GM12878 (cell line): ENCODE measurements at regions not wholly inside any gene's neighbourhood (a gene's known extent, or its start where the extent isn't known, plus 50 kb on each side); places are given as distances from the start of the nearest gene placed in this dataset.

Experiments used
- ATAC-seq: fragments of 200-7000 bp; cut with Tn5 transposase; 3 replicates; pipeline ENCODE4 v1.9.1; 2020; ENCODE audit warnings: mild to moderate bottlenecking, moderate library complexity
- BruUV-seq: library from RNA; stranded (reverse); fragments of 400-500 nt; replicated peaks from 2 replicates; lab custom pipeline; 2021; lab: Mats Ljungman, UMichigan
- CTCF ChIA-PET: fragments of 300-600 bp; sonication (Branson Sonifier 250); formaldehyde crosslinking; extraction: SDS; loops from one replicate; lab custom pipeline; 2021; ENCODE audit warnings: inconsistent platforms; lab: Yijun Ruan, JAX
- POLR2A ChIA-PET: fragments of 350-600 bp; formaldehyde crosslinking; extraction: SDS; loops from one replicate; lab custom pipeline; 2021; ENCODE audit warnings: inconsistent platforms; lab: Charles Lee
- RAD21 ChIA-PET: fragments of 300-600 bp; sonication (Branson Sonifier 250); formaldehyde crosslinking; loops from one replicate; lab custom pipeline; 2023; ENCODE audit warnings: antibody characterized with exemption; ENCODE audit not compliant: unreplicated experiment; lab: Charles Lee
- SMC1A ChIA-PET: fragments of 300-600 bp; sonication (Branson Sonifier 250); formaldehyde crosslinking; loops from one replicate; lab custom pipeline; 2023; ENCODE audit not compliant: unreplicated experiment, uncharacterized antibody; lab: Charles Lee
- DNase-seq: peaks from one replicate; pipeline ENCODE4 v3.0.0-alpha.2; 2011; ENCODE audit warnings: low read depth, low spot score
- FAIRE-seq: peaks from 3 replicates; lab custom pipeline; 2011; peaks lifted over from hg19 to GRCh38; lab: Jason Lieb, UNC
- H2AFZ ChIP-seq: 2 replicates; pipeline ENCODE4 v1.6.0; 2011; ENCODE audit warnings: low read depth, low read length, control low read depth; ENCODE audit not compliant: control insufficient read depth
- H3K27ac ChIP-seq: 2 replicates; pipeline ENCODE4 v1.5.1; 2011; ENCODE audit warnings: control low read depth; ENCODE audit not compliant: control insufficient read depth, insufficient read depth
- H3K27me3 ChIP-seq, 2 experiments: replicated peaks in 1 of 2; 2 replicates each; pipeline versions ENCODE4 v1.6.0 to v1.6.1; 2011; ENCODE audit warnings: low read length in 1 of 2; ENCODE audit not compliant: control insufficient read depth in 2 of 2, insufficient read depth in 2 of 2
- H3K36me3 ChIP-seq, 2 experiments: 2 replicates each; pipeline ENCODE4 v1.5.1; 2011; ENCODE audit warnings: low read length in 1 of 2; ENCODE audit not compliant: control insufficient read depth in 2 of 2, insufficient read depth in 2 of 2
- H3K4me1 ChIP-seq: 2 replicates; pipeline ENCODE4 v1.6.1; 2011; ENCODE audit warnings: mild to moderate bottlenecking, low read length, moderate library complexity, mixed read lengths; ENCODE audit not compliant: control insufficient read depth, insufficient read depth
- H3K4me2 ChIP-seq: 2 replicates; pipeline ENCODE4 v1.6.0; 2011; ENCODE audit warnings: control low read depth; ENCODE audit not compliant: control insufficient read depth, insufficient read depth
- H3K4me3 ChIP-seq: fragments of 200-600 bp; sonication (generic); 2 replicates; pipeline ENCODE4 v1.5.1; 2016
- H3K79me2 ChIP-seq: 2 replicates; pipeline ENCODE4 v1.6.0; 2011; ENCODE audit warnings: low read length; ENCODE audit not compliant: control insufficient read depth, insufficient read depth
- H3K9ac ChIP-seq: 2 replicates; pipeline ENCODE4 v1.8.0; 2011; ENCODE audit warnings: low read length, control low read depth, mixed read lengths; ENCODE audit not compliant: control insufficient read depth, insufficient read depth
- H3K9me3 ChIP-seq: replicated peaks from 3 replicates; pipeline ENCODE4 v1.5.1; 2011; ENCODE audit warnings: mild to moderate bottlenecking, low read length; ENCODE audit not compliant: control insufficient read depth, insufficient read depth
- H4K20me1 ChIP-seq: 2 replicates; pipeline ENCODE4 v1.6.0; 2011; ENCODE audit not compliant: control insufficient read depth, insufficient read depth
- ASH2L ChIP-seq: fragments of 300-600, 200-600 bp; sonication (generic); IDR thresholded peaks from 2 replicates; pipeline ENCODE4 v1.6.1; 2017; ENCODE audit warnings: low read depth, mild to moderate bottlenecking, borderline replicate concordance
- BMI1 ChIP-seq: fragments of 450-650 bp; IDR thresholded peaks from 2 replicates; pipeline ENCODE4 v1.6.1; 2016; ENCODE audit warnings: mild to moderate bottlenecking, moderate library complexity, borderline replicate concordance
- CREB1 ChIP-seq: IDR thresholded peaks from 2 replicates; pipeline ENCODE4 v1.6.1; 2012; ENCODE audit warnings: low read depth, mild to moderate bottlenecking, inconsistent platforms
- ESRRA ChIP-seq: IDR thresholded peaks from 2 replicates; pipeline ENCODE4 v1.6.1; 2012; ENCODE audit warnings: mild to moderate bottlenecking, low read length, improper control_type of control experiment
- GATAD2B ChIP-seq: fragments of 450-650 bp; conservative IDR thresholded peaks from 2 replicates; pipeline ENCODE4 v1.6.1; 2017; ENCODE audit warnings: low read depth, mild to moderate bottlenecking, moderate library complexity
- KDM1A ChIP-seq: fragments of 200-600 bp; sonication (generic); IDR thresholded peaks from 2 replicates; pipeline ENCODE4 v1.6.1; 2016; ENCODE audit warnings: borderline replicate concordance
- NFXL1 ChIP-seq: fragments of 450-650 bp; IDR thresholded peaks from 2 replicates; pipeline ENCODE4 v1.6.1; 2017; ENCODE audit warnings: antibody characterized with exemption, mild to moderate bottlenecking, borderline replicate concordance
- NR2F1 ChIP-seq: fragments of 450-650 bp; conservative IDR thresholded peaks from 2 replicates; pipeline ENCODE4 v1.6.1; 2017; ENCODE audit warnings: mild to moderate bottlenecking
- POLR2A ChIP-seq: IDR thresholded peaks from 2 replicates; pipeline ENCODE4 v1.6.1; 2011; ENCODE audit warnings: low read depth, mild to moderate bottlenecking, low read length
- POU2F2 ChIP-seq: IDR thresholded peaks from 3 replicates; pipeline ENCODE4 v1.6.1; 2011; ENCODE audit warnings: low read depth, mild to moderate bottlenecking, low read length, borderline replicate concordance
- RAD51 ChIP-seq: fragments of 450-650 bp; IDR thresholded peaks from 2 replicates; pipeline ENCODE4 v1.6.1; 2016; ENCODE audit warnings: moderate library complexity, mild to moderate bottlenecking, inconsistent platforms
- RFX5 ChIP-seq: IDR thresholded peaks from 2 replicates; pipeline ENCODE4 v1.6.1; 2011; ENCODE audit warnings: low read depth, low read length, improper control_type of control experiment
- SMAD1 ChIP-seq: fragments of 450-650 bp; IDR thresholded peaks from 2 replicates; pipeline ENCODE4 v1.6.1; 2018; ENCODE audit warnings: mild to moderate bottlenecking, low read depth; ENCODE audit not compliant: partially characterized antibody
- SMAD5 ChIP-seq: IDR thresholded peaks from 2 replicates; pipeline ENCODE4 v1.6.1; 2016; ENCODE audit warnings: antibody characterized with exemption, low read depth
- SRF ChIP-seq, 2 experiments: IDR thresholded peaks; 2 replicates each; pipeline ENCODE4 v1.6.1; 2011; ENCODE audit warnings: low read depth in 2 of 2, low read length in 2 of 2, mild to moderate bottlenecking in 1 of 2, moderate library complexity in 1 of 2
- TCF12 ChIP-seq: IDR thresholded peaks from 2 replicates; pipeline ENCODE4 v1.6.1; 2011; ENCODE audit warnings: low read depth, mild to moderate bottlenecking, low read length
- TCF7 ChIP-seq: IDR thresholded peaks from 2 replicates; pipeline ENCODE4 v1.6.1; 2014; ENCODE audit warnings: antibody characterized with exemption, borderline replicate concordance
- WGBS: methylation state at CpG from one replicate; pipeline ENCODE4 v1.1.6; 2016; ENCODE audit warnings: low lambda C conversion rate; ENCODE audit not compliant: insufficient replicate concordance, insufficient coverage; ENCODE audit errors: missing lambda C conversion rate; 5-methylcytosine and 5-hydroxymethylcytosine counted together
- in situ Hi-C: fragments of 300-500 bp; cut with MboI; formaldehyde crosslinking; loops from 9 replicates; pipeline ENCODE4 v1.14.3; 2018; ENCODE audit warnings: mixed read lengths
- intact Hi-C: fragments of 100-400 bp; cut with micrococcal nuclease; formaldehyde crosslinking; loops from one replicate; pipeline ENCODE4 v1.14.2; 2022; ENCODE audit not compliant: unreplicated experiment
- TF ChIP-seq, protein P1 (sequence below): fragments of 450-650 bp; IDR thresholded peaks from 2 replicates; pipeline ENCODE4 v1.6.1; 2016; ENCODE audit warnings: mild to moderate bottlenecking

DNA sequence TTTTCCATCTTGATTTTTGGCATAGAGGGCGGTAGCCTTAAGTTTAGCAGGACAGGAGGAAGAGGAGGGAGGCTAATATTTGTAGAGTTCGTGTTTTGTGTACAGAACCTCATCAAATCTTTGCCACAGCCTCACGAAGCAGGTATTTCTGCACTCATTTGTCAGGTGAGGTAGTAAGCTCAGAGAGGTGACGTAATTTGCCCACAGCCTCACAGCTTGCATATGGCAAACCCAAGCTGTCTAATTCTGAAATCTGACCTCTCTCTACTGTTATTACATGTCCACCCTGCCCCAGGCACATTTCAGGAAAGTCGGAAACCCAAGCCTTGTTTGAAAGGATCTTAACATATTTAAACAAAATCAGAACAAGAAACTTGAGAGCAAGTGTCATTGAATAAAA, 91.1 kb upstream of the TPM1 start:
- RAD21 ChIA-PET, result no interaction called here
- ATAC-seq (no peak), FAIRE-seq (no peak), DNase-seq (no peak)
- no peak overlapping the region for H2AFZ ChIP-seq
- H4K20me1 ChIP-seq, result no peaks in the 10 kb centered on the region; the same call in 1 of the 2 replicates
- H3K4me2 ChIP-seq, result no peak overlapping the region
- CTCF ChIA-PET, result no interaction called here
- TF ChIP-seq NFXL1 (no peak), TCF12 (no peak), SMAD5 (no peak), KDM1A (no peak), POLR2A (no peak), RAD51 (no peak), POU2F2 (no peak), ESRRA (no peak), CREB1 (no peak)
- TF ChIP-seq, protein P1, sequence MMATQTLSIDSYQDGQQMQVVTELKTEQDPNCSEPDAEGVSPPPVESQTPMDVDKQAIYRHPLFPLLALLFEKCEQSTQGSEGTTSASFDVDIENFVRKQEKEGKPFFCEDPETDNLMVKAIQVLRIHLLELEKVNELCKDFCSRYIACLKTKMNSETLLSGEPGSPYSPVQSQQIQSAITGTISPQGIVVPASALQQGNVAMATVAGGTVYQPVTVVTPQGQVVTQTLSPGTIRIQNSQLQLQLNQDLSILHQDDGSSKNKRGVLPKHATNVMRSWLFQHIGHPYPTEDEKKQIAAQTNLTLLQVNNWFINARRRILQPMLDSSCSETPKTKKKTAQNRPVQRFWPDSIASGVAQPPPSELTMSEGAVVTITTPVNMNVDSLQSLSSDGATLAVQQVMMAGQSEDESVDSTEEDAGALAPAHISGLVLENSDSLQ, result no peak
- H3K4me1 ChIP-seq, result no peaks in the 10 kb centered on the region
- H3K79me2 ChIP-seq, result no peaks in the 10 kb centered on the region
- no peak overlapping the region for H3K27ac ChIP-seq
- intact Hi-C loops, result no loop called here
- BruUV-seq, result no TSS peak
- POLR2A ChIA-PET, result no interaction called here
- H3K36me3 ChIP-seq, result no peaks in the 10 kb centered on the region
- H3K9me3 ChIP-seq, result no peaks in the 10 kb centered on the region
- no peak overlapping the region for H3K4me3 ChIP-seq
- no peak overlapping the region for H3K9ac ChIP-seq
- in situ Hi-C loops, result no loop called here
- 11% methylated on average over 5 of the region's 5 CpGs for WGBS
- H3K27me3 ChIP-seq, result peaks cover 0 to 5% of the 10 kb centered on the region in 2 experiments; a peak in 2 of 4 replicates
- SMC1A ChIA-PET, result no interaction called here

DNA sequence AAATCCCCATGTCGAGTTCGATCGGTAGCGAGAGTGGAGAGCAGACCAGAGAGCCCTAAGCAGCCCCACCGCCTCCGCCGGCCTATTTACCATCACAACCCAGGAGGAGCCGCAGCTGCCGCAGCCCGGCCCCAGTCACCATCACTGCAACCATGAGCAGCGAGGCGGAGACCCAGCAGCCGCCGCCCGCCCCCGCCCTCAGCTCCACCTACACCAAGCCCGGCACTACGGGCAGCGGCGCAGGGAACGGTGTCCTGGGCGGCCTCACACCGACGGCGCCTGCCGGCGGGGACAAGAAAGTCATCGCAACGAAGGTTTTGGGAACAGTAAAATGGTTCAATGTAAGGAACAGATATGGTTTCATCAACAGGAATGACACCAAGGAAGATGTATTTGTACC, 89.5 kb upstream of the TPM1 start:
- ChIA-PET POLR2A (no interaction called here), CTCF (no interaction called here), SMC1A (no interaction called here), RAD21 (no interaction called here)
- intact Hi-C loops, result no loop called here
- no peaks in the 10 kb centered on the region for H3K79me2 ChIP-seq
- 10% methylated on average over 24 of the region's 29 CpGs for WGBS
- H3K9me3 ChIP-seq, result no peaks in the 10 kb centered on the region
- DNase-seq, result no peak
- ATAC-seq, result no peak
- H3K4me2 ChIP-seq, result no peak overlapping the region
- no peak overlapping the region for H3K27ac ChIP-seq
- H3K36me3 ChIP-seq, result no peaks in the 10 kb centered on the region
- no peak for FAIRE-seq
- H4K20me1 ChIP-seq, result no peaks in the 10 kb centered on the region; the same call in 1 of the 2 replicates
- H3K4me3 ChIP-seq, result no peak overlapping the region
- in situ Hi-C loops, result no loop called here
- H2AFZ ChIP-seq, result no peak overlapping the region
- no TSS peak for BruUV-seq
- H3K4me1 ChIP-seq, result no peaks in the 10 kb centered on the region
- H3K9ac ChIP-seq, result no peak overlapping the region
- peaks cover 0 to 3% of the 10 kb centered on the region in 2 experiments; a peak in 2 of 4 replicates for H3K27me3 ChIP-seq
- TF ChIP-seq GATAD2B (no peak), NR2F1 (no peak), SRF (IDR thresholded peaks at IDR 0.05; ENCODE audit: low read depth in 2 of 2, low read length in 2 of 2) (no peak), BMI1 (no peak), ASH2L (no peak), TCF7 (no peak), SMAD1 (no peak), RFX5 (no peak)
- TF ChIP-seq, protein P1, result no peak
